ENCODE measurements at regions not wholly inside any gene's neighbourhood (a gene's known extent, or its start where the extent isn't known, plus 50 kb on each side); places are given as distances from the start of the nearest gene placed in this dataset.
A peak's percentile ranks its signal among the peaks of the same experiment; 100 is the strongest.
"Not testable (repeated sequence)": the region's sequence is repeated elsewhere in the genome, so short reads cannot be mapped to it uniquely, and the experiment has no call there.

- intact Hi-C loops (cut with DNase I), result no loop called here
- no peak overlapping the region for H3K4me3 ChIP-seq
These were observed 1112.4 kb downstream of the STIM2 start for GRCh38 chr4:27973056-27973455.

GRCh38 chr4:27973700-27974099 is 1113.1 kb downstream of the STIM2 start:
- DNase-seq (no peak), ATAC-seq (no peak)
- intact Hi-C loops (cut with DNase I), result no loop called here
- no peaks in the 10 kb centered on the region for H3K27me3 ChIP-seq
- H3K4me3 ChIP-seq, result no peak overlapping the region
- H3K27ac ChIP-seq, result no peak overlapping the region
- no peaks in the 10 kb centered on the region for H3K4me1 ChIP-seq
- no peaks in the 10 kb centered on the region for H3K9me3 ChIP-seq
- no peaks in the 10 kb centered on the region for H3K36me3 ChIP-seq
- 80 to 89% (median 87%) methylated on average over 1 of the region's 1 CpG for WGBS, 4 donors
- TF ChIP-seq POLR2A (IDR thresholded peaks at IDR 0.05), result no peak
- TF ChIP-seq CTCF (IDR thresholded peaks at IDR 0.05), result no peak

More at GRCh38 chr4:27973056-27973455, 1112.4 kb downstream of the STIM2 start:
- Histone ChIP-seq H3K27ac (no peak overlapping the region), H3K27me3 (no peaks in the 10 kb centered on the region), H3K36me3 (no peaks in the 10 kb centered on the region), H3K9me3 (no peaks in the 10 kb centered on the region), H3K4me1 (no peaks in the 10 kb centered on the region)
- DNase-seq, result no peak
- no peak for ATAC-seq
- no peak for TF ChIP-seq POLR2A (IDR thresholded peaks at IDR 0.05)
- TF ChIP-seq CTCF (IDR thresholded peaks at IDR 0.05), result no peak
- WGBS, 4 donors, result 57 to 64% (median 61%) methylated on average over 1 of the region's 1 CpG

- DNase-seq (no peak), ATAC-seq (no peak)
- TF ChIP-seq POLR2A (IDR thresholded peaks at IDR 0.05) (no peak), CTCF (IDR thresholded peaks at IDR 0.05) (no peak)
- no peaks in the 10 kb centered on the region for H3K4me1 ChIP-seq
- no peak overlapping the region for H3K27ac ChIP-seq
- no peaks in the 10 kb centered on the region for H3K9me3 ChIP-seq
- no peaks in the 10 kb centered on the region for H3K27me3 ChIP-seq
- no peak overlapping the region for H3K4me3 ChIP-seq
- H3K36me3 ChIP-seq, result no peaks in the 10 kb centered on the region
- WGBS, 4 donors, result 74 to 84% (median 78%) methylated on average over 2 of the region's 2 CpGs
- intact Hi-C loops (cut with DNase I), result no loop called here
These were observed 1113.7 kb downstream of the STIM2 start for GRCh38 chr4:27974339-27974738.

GRCh38 chr4:27974881-27975280 is 1114.2 kb downstream of the STIM2 start:
- H3K36me3 ChIP-seq; H3K9me3 ChIP-seq; H3K4me1 ChIP-seq; H3K27ac ChIP-seq; H3K27me3 ChIP-seq; H3K4me3 ChIP-seq; intact Hi-C loops (cut with DNase I); ATAC-seq; DNase-seq: not testable (repeated sequence)
- WGBS, 4 donors, result 75 to 79% (median 78%) methylated on average over 3 of the region's 3 CpGs

GRCh38 chr4:27978427-27979109 is 1117.9 kb downstream of the STIM2 start:
- H3K36me3 ChIP-seq; H3K4me3 ChIP-seq; H3K27ac ChIP-seq; H3K4me1 ChIP-seq; H3K9me3 ChIP-seq; H3K27me3 ChIP-seq; intact Hi-C loops (cut with DNase I); ATAC-seq: not testable (repeated sequence)
- DNase-seq, result peak in 1 of 5 donors; percentile 21
- 70 to 95% (median 91%) methylated on average over 3 to 18 of the region's 22 CpGs for WGBS, 4 donors

All from heart left ventricle (tissue), 16 donors.